NCI-H1694 treated with DMSO at 0.1 percent for 48 hours (cell line): ENCODE measurements at regions not wholly inside any gene's neighbourhood (a gene's known extent, or its start where the extent isn't known, plus 50 kb on each side); places are given as distances from the start of the nearest gene placed in this dataset.
"Not testable (repeated sequence)": the region's sequence is repeated elsewhere in the genome, so short reads cannot be mapped to it uniquely, and the experiment has no call there.

Source experiments
- DNase-seq: peaks from one replicate; lab custom pipeline; 2025; lab: John Stamatoyannopoulos, UW

DNA sequence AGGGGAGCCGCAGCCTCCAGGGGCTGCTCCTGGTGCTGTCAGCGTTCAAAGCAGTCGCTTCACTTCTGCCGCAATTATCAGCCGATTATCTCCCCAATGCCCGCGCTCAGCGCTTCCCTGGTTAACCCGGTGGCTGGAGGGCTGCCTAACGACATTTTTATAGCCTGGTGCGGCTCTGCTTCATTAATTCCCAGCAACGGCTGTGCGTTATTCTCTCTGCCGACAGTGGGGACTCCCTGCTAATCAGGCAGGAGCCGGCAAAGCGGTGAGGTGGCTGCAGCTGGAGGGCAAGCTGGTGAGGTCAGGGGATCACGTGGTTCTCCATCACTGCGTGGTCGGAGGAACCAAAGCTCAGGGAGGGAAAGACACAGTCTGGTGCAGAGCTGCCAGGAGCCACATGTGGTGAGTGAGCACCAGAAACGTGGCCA is 62.9 kb downstream of the GLRX5 start:
- DNase-seq: peak; percentile 92

DNA sequence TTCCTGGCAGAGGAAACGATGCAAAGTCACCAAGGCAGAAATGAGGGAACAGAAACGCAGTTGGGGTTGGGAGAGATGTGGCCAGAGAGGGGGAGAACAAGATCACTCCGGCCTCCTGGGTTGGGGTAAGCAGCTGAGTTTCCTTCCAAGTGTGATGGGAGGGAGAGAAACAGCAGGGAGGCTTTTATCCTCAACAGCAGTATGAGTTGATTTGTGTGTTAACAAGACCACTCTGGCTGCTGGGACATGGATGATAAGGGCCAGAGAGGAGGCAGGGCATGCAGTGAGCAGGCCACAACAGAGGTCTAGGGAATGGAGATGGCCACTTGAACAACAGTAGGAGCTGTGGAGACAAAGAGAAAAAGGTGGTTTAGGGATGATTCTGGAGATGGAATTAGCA is 66.8 kb downstream of the GLRX5 start:
- no peak for DNase-seq

DNA sequence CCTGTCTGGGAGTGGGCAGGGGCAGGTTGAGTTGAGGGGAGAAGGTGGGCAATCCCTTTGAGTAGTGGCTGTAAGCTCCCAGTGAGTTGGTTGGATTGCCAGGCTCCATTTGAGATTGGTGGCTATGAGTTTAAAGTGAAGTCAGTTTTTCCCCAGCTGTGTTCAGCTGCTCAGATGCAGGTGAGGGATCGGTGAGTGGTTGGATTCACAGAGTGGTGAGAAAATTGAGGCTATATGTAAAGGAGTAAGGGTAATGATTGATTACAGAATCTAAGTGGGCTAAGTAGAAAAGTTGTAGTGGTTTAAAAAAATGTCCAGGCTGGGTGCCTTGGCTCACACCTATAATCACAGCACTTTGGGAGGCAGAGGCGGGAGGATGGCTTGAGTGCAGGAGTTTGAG is 68.6 kb downstream of the GLRX5 start:
- DNase-seq: no peak

DNA sequence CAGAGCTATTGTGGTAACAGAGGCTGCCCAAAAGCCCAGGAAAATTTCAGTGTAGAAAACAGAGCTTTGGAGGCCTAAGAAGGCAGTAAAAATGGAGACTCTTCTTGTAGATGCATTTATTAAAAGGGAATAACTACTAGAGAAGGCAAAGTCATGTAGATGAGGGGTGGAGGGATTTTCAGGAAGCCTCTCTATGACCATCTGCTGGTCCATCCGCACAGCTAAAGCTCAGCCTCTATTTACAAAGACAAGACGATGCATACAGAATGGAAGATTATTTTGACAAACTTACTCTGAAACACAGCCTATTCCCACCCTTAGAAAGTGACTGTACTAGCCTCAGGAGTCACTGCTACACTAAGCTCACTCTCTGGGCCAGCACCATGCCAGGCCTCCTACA is 71.4 kb downstream of the GLRX5 start:
- no peak for DNase-seq

DNA sequence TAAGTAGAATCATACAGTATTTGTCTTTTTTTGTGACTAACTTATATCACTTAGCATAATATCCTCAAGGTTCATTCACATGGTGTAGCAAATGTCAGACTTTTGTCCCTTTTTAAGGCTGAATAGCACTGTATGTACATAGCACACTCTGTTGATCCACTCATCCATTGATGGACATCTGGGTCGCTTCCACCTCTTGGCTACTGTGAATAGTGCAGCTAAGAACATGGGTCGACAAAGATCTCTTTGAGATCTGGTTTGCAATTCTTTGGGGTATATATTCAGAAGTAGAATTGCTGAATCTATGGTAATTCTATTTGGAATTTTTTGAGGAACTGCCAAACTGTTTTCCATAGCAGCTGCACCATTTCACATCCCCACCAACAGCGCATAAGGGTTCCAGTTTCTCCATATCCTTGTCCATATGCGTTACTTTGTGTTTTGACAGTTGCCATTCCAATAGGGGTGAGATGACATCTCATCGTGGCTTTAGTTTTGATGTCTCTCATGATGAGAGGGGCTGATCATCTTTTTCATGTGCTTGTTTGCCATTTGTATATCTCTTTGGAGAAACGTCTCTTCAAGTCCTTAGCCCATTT is 73.9 kb downstream of the GLRX5 start:
- no peak for DNase-seq

DNA sequence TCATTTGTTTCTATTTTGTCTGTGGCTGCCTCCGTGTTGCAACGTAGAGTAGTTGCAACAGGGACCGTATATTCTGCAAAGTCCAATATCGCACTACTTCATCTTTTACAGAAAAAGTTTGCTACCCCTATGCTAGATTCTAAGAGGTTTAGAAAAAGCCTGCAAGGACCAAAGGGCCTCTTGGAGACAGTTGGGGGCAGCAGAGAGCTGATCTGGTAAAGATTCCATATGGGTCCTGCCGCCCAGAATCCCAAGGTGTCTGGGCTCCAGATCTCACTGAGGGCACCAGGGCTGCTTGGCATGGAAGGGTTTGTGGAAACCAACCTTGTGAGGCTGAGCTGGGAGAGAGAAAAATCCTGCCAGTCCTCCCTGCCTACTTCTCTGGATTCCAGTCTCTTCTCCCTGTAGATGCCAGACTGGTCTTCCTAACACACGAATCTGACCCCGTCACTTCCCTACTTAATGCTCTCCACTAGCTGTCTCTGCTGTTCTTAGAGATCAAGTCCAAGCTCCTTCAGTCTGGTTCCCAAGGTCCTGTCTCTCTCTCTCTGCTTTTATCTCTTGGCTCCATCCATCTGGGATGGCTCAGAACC is 74.6 kb downstream of the GLRX5 start:
- DNase-seq: peak; percentile 89

DNA sequence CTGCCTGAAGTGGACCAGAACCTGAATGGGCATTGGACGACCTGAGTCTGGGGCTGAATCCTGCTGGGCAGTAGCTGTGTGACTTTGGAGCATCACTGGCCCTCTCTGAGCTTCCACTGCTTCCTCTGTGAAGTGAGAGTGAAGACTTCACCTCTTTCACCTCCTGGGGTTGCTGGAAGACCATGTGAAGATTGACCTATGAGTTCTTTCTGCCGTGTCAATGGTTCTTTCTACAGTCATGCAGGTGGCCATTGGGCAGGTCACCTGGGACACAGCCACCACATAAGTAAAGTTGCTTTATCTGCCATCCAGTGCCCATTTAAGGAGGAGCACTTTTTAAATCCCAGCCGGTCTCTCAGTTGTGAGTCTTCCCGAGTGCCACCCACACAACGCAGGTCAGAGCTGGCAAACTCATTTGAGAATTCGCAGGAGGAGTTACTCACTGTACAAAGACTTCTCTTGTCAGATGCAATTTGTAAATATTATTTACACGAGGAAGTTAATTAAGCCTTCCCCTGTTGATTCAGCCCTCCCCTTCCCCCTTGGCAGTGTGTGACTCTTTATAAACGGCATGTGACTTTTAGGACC is 74.8 kb upstream of the TCL1B start:
- DNase-seq: no peak

DNA sequence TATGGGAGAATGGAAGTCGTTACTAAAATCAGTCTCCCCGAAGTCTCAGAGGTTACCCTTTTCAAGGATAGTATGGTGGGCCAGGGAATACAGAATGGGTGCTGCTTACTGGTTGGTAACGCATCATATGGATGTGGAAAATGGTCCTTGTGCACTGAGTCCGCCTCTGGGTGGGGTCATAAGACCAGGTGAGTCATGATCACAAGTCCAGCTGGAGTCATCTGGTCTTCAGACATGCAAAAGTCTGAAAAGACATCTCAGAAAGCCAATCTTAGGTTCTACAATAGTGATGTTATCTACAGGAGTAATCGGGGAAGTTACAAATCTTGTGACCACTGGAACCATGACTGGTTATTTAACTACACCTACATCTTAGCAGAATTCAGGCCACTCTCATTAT is 71.9 kb upstream of the TCL1B start:
- no peak for DNase-seq

DNA sequence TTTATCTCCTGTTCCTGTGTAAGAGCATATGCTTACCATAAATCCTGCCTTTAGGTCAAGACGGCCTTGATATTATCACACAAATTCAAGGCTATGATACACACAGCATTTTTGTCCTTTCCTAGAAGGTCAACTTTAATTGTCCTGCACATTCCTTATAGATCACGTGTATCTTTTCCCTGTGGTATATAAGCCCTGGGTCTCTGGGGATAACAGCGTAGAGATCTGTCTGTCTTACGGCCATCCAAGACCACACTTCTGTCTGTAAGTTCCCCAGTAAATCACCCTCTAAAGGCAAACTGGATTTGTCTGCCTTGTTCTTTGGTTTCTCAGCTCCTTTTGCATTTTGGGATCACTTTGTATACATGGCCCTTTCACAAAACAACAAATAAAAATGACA is 69.5 kb upstream of the TCL1B start:
- DNase-seq: no peak

DNA sequence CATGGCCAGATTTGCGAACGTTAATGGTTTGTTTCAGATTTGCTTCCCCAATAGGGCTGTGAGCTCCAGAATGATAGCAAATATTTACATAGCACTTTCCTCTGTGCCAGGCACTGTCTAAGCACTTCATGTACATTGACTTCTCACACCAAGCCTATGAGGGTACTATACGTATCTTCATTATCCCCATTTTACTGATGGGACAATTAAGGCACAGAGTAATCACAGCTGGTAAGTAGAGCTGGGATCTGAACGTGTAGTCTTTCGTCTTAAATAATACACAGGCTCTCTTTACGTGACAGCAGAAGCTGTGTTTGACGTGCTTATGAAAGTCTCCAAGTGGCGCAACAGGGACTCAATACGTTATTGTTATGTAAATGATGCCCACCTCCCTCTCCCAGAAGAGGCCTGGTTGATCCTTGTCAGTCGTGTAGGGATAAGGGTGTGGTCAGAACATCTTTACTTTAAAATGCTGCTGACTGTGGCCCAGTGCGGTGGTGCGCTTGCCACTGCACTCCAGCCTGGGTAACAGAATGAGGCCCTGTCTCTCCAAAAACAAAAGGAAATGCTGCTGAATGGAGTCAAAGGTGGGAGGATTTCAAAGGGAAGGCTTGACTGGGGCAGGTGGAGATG is 66.3 kb upstream of the TCL1B start:
- no peak for DNase-seq

DNA sequence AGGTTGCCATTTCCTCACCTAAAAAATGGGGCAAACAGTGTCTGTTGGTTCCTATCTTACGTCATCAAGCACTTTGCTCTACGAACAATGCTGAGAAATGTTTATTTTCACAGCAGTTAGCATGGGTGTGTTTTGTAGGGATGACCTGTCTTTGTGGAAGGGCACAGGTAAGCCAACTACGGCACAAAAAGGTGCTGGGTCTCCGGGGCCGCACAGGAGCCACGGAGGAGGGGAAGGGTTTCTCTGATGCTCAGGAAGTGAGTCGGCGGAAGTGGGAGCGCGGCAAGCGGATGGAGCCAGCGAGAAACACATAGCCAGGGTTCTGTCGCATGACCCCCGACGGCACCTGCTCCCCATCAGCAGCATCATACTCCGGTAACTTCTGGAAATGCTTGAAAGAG is 65.6 kb upstream of the TCL1B start:
- DNase-seq: no peak

DNA sequence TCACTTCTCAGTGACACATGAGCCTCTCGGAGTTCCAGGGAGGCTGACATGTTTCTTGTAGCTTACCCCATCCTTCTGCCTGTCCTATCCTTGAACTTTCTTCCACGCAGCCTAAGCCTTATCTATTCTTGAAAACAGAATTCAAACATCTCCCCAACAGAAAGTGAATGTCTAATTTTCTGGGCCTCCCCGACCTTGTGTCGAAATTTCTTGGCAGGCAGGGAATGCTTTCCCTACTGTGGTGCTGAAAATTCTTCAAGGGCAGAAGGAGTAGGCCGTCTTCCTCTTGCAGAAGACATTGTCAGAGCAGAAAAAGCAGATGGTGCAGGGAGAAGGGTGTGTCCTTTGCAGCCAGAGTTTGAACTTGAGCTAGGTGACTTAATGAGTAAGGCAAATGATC is 63.0 kb upstream of the TCL1B start:
- DNase-seq: no peak

DNA sequence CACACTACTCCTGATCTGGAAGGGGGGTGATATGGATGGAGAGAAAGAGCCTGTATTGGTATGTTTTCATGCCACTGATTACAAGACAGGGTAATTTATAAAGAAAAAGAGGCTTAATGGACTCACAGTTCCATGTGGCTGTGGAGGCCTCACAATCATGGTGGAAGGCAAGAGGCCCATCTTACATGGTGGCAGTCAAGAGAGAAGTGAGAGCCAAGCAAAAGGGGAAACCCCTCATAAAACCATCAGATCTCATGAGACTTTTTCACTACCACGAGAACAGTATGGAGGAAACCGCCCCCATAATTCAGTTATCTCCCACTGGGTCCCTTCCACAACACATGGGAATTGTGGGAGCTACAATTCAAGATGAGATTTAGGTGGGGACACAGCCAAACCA is 60.5 kb upstream of the TCL1B start:
- not testable (repeated sequence) for DNase-seq

DNA sequence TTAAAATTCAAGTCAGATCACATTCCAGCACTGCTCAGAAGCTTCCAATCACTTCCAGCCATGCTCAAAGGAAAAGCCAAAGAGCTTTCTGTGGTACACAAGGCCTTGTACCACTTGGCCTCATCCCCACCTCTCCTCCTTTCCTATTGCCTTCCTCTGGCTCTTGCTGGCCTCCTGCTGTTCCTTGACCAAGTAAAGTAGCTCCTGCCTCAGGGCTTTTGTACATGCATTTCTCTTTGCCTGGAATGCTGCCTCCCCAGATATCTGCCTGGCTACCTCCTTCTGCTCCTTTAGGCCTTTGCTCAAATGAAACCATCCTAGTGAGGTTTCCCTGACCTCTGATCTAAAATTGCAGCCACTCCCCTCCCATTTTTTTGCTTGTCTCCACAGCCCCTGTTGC is 51.2 kb upstream of the TCL1B start:
- no peak for DNase-seq
